GM21381 (cell line): ENCODE measurements at regions not wholly inside any gene's neighbourhood (a gene's known extent, or its start where the extent isn't known, plus 50 kb on each side); places are given as distances from the start of the nearest gene placed in this dataset.
"Not testable (repeated sequence)": the region's sequence is repeated elsewhere in the genome, so short reads cannot be mapped to it uniquely, and the experiment has no call there.

Experiments
- ATAC-seq: cut with Tn5 transposase; IDR thresholded peaks from one replicate; pipeline ENCODE4 v1.9.1; 2021; ENCODE audit warnings: mild to moderate bottlenecking, moderate library complexity; ENCODE audit not compliant: unreplicated experiment

- ATAC-seq, result no peak
These were observed 273.3 kb downstream of the MSX2 start for GRCh38 chr5:174997688-174998087.

GRCh38 chr5:174996941-174997340, 272.6 kb downstream of the MSX2 start:
- ATAC-seq, result no peak

GRCh38 chr5:174995827-174996226, 271.4 kb downstream of the MSX2 start:
- no peak for ATAC-seq

- ATAC-seq, result no peak
These were observed 267.5 kb downstream of the MSX2 start for GRCh38 chr5:174991847-174992246.

GRCh38 chr5:174990909-174991308, 266.5 kb downstream of the MSX2 start:
- no peak for ATAC-seq

GRCh38 chr5:174987443-174988012, 263.1 kb downstream of the MSX2 start:
- no peak for ATAC-seq

- ATAC-seq, result no peak
These were observed 260.5 kb downstream of the MSX2 start for GRCh38 chr5:174984863-174985262.

- ATAC-seq, result no peak
These were observed 258.1 kb downstream of the MSX2 start for GRCh38 chr5:174982485-174982884.

- ATAC-seq, result no peak
These were observed 257.0 kb downstream of the MSX2 start for GRCh38 chr5:174981416-174981815.

- no peak for ATAC-seq
These were observed 256.6 kb downstream of the MSX2 start for GRCh38 chr5:174980952-174981351.

GRCh38 chr5:174972291-174972690, 247.9 kb downstream of the MSX2 start:
- ATAC-seq, result no peak

- ATAC-seq, result no peak
These were observed 246.8 kb downstream of the MSX2 start for GRCh38 chr5:174971210-174971609.

GRCh38 chr5:174970502-174970901, 246.1 kb downstream of the MSX2 start:
- ATAC-seq, result no peak

GRCh38 chr5:174953871-174954270, 229.5 kb downstream of the MSX2 start:
- ATAC-seq, result no peak

GRCh38 chr5:174951151-174951780, 226.9 kb downstream of the MSX2 start:
- ATAC-seq, result peak; percentile 75

GRCh38 chr5:174947548-174947947, 223.2 kb downstream of the MSX2 start:
- ATAC-seq, result no peak

GRCh38 chr5:174945853-174946252, 221.5 kb downstream of the MSX2 start:
- no peak for ATAC-seq

GRCh38 chr5:174943785-174944184, 219.4 kb downstream of the MSX2 start:
- no peak for ATAC-seq

- ATAC-seq, result not testable (repeated sequence)
These were observed 218.6 kb downstream of the MSX2 start for GRCh38 chr5:174943002-174943401.

GRCh38 chr5:174937201-174938123, 213.1 kb downstream of the MSX2 start:
- no peak for ATAC-seq

GRCh38 chr5:174935854-174936474, 211.6 kb downstream of the MSX2 start:
- ATAC-seq, result no peak
